ENCODE measurements at regions not wholly inside any gene's neighbourhood (a gene's known extent, or its start where the extent isn't known, plus 50 kb on each side); places are given as distances from the start of the nearest gene placed in this dataset.

DNA sequence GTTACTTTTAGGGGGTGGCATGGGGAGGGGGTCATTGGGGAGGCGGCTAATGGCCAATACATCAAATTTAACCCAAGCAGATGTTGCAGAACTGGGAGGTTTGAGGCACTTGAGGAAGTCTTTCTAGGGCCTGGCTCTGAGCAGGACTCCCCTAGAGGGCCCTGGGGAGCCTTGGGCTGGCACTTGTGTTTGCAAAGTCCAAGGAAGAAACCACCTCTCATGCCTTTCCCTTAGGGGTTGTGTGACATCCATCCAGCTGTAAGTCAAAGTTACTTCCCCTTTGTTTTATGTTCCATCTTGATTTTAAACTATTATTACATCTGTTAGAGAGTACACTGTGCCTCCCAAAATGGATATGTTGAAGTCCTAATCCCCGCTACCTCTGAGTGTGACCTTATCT, 159.9 kb downstream of the KATNAL1 start:
- TF ChIP-seq, protein P1, sequence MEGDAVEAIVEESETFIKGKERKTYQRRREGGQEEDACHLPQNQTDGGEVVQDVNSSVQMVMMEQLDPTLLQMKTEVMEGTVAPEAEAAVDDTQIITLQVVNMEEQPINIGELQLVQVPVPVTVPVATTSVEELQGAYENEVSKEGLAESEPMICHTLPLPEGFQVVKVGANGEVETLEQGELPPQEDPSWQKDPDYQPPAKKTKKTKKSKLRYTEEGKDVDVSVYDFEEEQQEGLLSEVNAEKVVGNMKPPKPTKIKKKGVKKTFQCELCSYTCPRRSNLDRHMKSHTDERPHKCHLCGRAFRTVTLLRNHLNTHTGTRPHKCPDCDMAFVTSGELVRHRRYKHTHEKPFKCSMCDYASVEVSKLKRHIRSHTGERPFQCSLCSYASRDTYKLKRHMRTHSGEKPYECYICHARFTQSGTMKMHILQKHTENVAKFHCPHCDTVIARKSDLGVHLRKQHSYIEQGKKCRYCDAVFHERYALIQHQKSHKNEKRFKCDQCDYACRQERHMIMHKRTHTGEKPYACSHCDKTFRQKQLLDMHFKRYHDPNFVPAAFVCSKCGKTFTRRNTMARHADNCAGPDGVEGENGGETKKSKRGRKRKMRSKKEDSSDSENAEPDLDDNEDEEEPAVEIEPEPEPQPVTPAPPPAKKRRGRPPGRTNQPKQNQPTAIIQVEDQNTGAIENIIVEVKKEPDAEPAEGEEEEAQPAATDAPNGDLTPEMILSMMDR (IDR thresholded peaks at IDR 0.05; ENCODE audit: borderline replicate concordance, extremely low read depth, low read length, poor library complexity, severe bottlenecking) = peak; percentile 22
- TF ChIP-seq EZH2 (IDR thresholded peaks at IDR 0.05; ENCODE audit: borderline replicate concordance, low read depth, low read length, severe bottlenecking) = no peak
